ENCODE measurements at regions not wholly inside any gene's neighbourhood (a gene's known extent, or its start where the extent isn't known, plus 50 kb on each side); places are given as distances from the start of the nearest gene placed in this dataset.
"Not testable (repeated sequence)": the region's sequence is repeated elsewhere in the genome, so short reads cannot be mapped to it uniquely, and the experiment has no call there.

GRCh38 chr12:89289720-89290119 lies 62.6 kb downstream of the DUSP6 start:
- no peak for DNase-seq

GRCh38 chr12:89288959-89289358 lies 63.3 kb downstream of the DUSP6 start:
- DNase-seq = no peak

- DNase-seq = no peak
These were observed 65.8 kb downstream of the DUSP6 start for GRCh38 chr12:89286501-89286900.

- no peak for DNase-seq
These were observed 70.8 kb downstream of the DUSP6 start for GRCh38 chr12:89281539-89281867.

GRCh38 chr12:89280833-89281538 lies 71.3 kb downstream of the DUSP6 start:
- no peak for DNase-seq

- no peak for DNase-seq
These were observed 72.8 kb downstream of the DUSP6 start for GRCh38 chr12:89279499-89279898.

GRCh38 chr12:89278862-89279261 lies 73.4 kb downstream of the DUSP6 start:
- no peak for DNase-seq

GRCh38 chr12:89278169-89278568 lies 74.1 kb downstream of the DUSP6 start:
- DNase-seq = no peak

GRCh38 chr12:89276860-89277259 lies 75.4 kb downstream of the DUSP6 start:
- DNase-seq = no peak

- DNase-seq = no peak
These were observed 78.8 kb downstream of the DUSP6 start for GRCh38 chr12:89273525-89273924.

GRCh38 chr12:89270548-89270947 lies 81.8 kb downstream of the DUSP6 start:
- no peak for DNase-seq

- DNase-seq = no peak
These were observed 83.1 kb downstream of the DUSP6 start for GRCh38 chr12:89269174-89269573.

- no peak for DNase-seq
These were observed 84.9 kb downstream of the DUSP6 start for GRCh38 chr12:89267404-89267803.

- DNase-seq = not testable (repeated sequence)
These were observed 85.6 kb downstream of the DUSP6 start for GRCh38 chr12:89266574-89267188.

GRCh38 chr12:89264837-89265236 lies 87.5 kb downstream of the DUSP6 start:
- DNase-seq = no peak

- DNase-seq = no peak
These were observed 88.4 kb downstream of the DUSP6 start for GRCh38 chr12:89263900-89264299.

- no peak for DNase-seq
These were observed 89.3 kb downstream of the DUSP6 start for GRCh38 chr12:89262855-89263552.

GRCh38 chr12:89261982-89262381 lies 90.3 kb downstream of the DUSP6 start:
- DNase-seq = no peak

GRCh38 chr12:89260841-89261637 lies 91.3 kb downstream of the DUSP6 start:
- DNase-seq = no peak

GRCh38 chr12:89259821-89260220 lies 92.5 kb downstream of the DUSP6 start:
- no peak for DNase-seq

GRCh38 chr12:89258240-89258969 lies 93.9 kb downstream of the DUSP6 start:
- no peak for DNase-seq

GRCh38 chr12:89257340-89257739 lies 95.0 kb downstream of the DUSP6 start:
- DNase-seq = no peak

GRCh38 chr12:89256060-89256459 lies 96.2 kb downstream of the DUSP6 start:
- no peak for DNase-seq

Data from NCI-H187 (cell line).